ENCODE measurements at regions not wholly inside any gene's neighbourhood (a gene's known extent, or its start where the extent isn't known, plus 50 kb on each side); places are given as distances from the start of the nearest gene placed in this dataset.
A peak's percentile ranks its signal among the peaks of the same experiment; 100 is the strongest.
"Not testable (repeated sequence)": the region's sequence is repeated elsewhere in the genome, so short reads cannot be mapped to it uniquely, and the experiment has no call there.

- no peak for DNase-seq
Measured at GRCh38 chr17:52495646-52496045, 337.1 kb upstream of the CA10 start.

- no peak for DNase-seq
Measured at GRCh38 chr17:52482271-52482670, 323.8 kb upstream of the CA10 start.

GRCh38 chr17:52477824-52478699 is 319.5 kb upstream of the CA10 start:
- DNase-seq = no peak

- no peak for DNase-seq
Measured at GRCh38 chr17:52476638-52477313, 318.3 kb upstream of the CA10 start.

GRCh38 chr17:52470553-52470952 is 312.0 kb upstream of the CA10 start:
- DNase-seq = no peak

- DNase-seq = no peak
Measured at GRCh38 chr17:52465407-52465806, 306.9 kb upstream of the CA10 start.

- DNase-seq = no peak
Measured at GRCh38 chr17:52451294-52451861, 292.9 kb upstream of the CA10 start.

- DNase-seq = no peak
Measured at GRCh38 chr17:52442350-52442749, 283.8 kb upstream of the CA10 start.

- no peak for DNase-seq
Measured at GRCh38 chr17:52420555-52421078, 262.1 kb upstream of the CA10 start.

- no peak for DNase-seq
Measured at GRCh38 chr17:52419229-52419641, 260.7 kb upstream of the CA10 start.

GRCh38 chr17:52410781-52411180 is 252.3 kb upstream of the CA10 start:
- DNase-seq = no peak

GRCh38 chr17:52409222-52409621 is 250.7 kb upstream of the CA10 start:
- DNase-seq = not testable (repeated sequence)

GRCh38 chr17:52395308-52395707 is 236.8 kb upstream of the CA10 start:
- no peak for DNase-seq

- DNase-seq = no peak
Measured at GRCh38 chr17:52390422-52390821, 231.9 kb upstream of the CA10 start.

GRCh38 chr17:52389632-52390031 is 231.1 kb upstream of the CA10 start:
- DNase-seq = no peak

GRCh38 chr17:52388941-52389340 is 230.4 kb upstream of the CA10 start:
- DNase-seq = no peak

GRCh38 chr17:52384695-52385094 is 226.2 kb upstream of the CA10 start:
- DNase-seq = no peak

GRCh38 chr17:52383493-52384100 is 225.1 kb upstream of the CA10 start:
- peak; percentile 36 for DNase-seq

- DNase-seq = no peak
Measured at GRCh38 chr17:52378860-52379259, 220.3 kb upstream of the CA10 start.

GRCh38 chr17:52376137-52376536 is 217.6 kb upstream of the CA10 start:
- DNase-seq = no peak

GRCh38 chr17:52368886-52369285 is 210.4 kb upstream of the CA10 start:
- no peak for DNase-seq

- DNase-seq = no peak
Measured at GRCh38 chr17:52357854-52358253, 199.3 kb upstream of the CA10 start.

- no peak for DNase-seq
Measured at GRCh38 chr17:52336796-52337195, 178.3 kb upstream of the CA10 start.

Data from stimulated activated CD8-positive, alpha-beta memory T cell treated with anti-CD3 and anti-CD28 coated beads, Interleukin-4, amount 100 ng/mL, for 48 hours (primary cell).